AG04450 (cell line): ENCODE measurements at regions not wholly inside any gene's neighbourhood (a gene's known extent, or its start where the extent isn't known, plus 50 kb on each side); places are given as distances from the start of the nearest gene placed in this dataset.

ENCODE experiments used
- CTCF ChIA-PET: fragments of 300-600, 350-600 bp; formaldehyde crosslinking; extraction: SDS; loops from one replicate; lab custom pipeline; 2022; ENCODE audit warnings: antibody characterized with exemption, inconsistent platforms; lab: Charles Lee
- POLR2A ChIA-PET: fragments of 350-600 bp; formaldehyde crosslinking; extraction: SDS; loops from one replicate; lab custom pipeline; 2021; ENCODE audit warnings: antibody characterized with exemption, inconsistent platforms; lab: Yijun Ruan, JAX
- DNase-seq: peaks from one replicate; pipeline ENCODE4 v3.0.0-alpha.2; 2011; ENCODE audit warnings: low read depth, low spot score
- H3K27ac ChIP-seq: one replicate; pipeline ENCODE4 v1.5.1; 2012; ENCODE audit warnings: low read depth, low read length, control low read depth
- H3K27me3 ChIP-seq: one replicate; pipeline ENCODE4 v1.6.0; 2012; ENCODE audit warnings: low read length; ENCODE audit not compliant: control insufficient read depth, insufficient read depth
- H3K4me3 ChIP-seq: 2 replicates; pipeline ENCODE4 v1.5.1; 2011; ENCODE audit warnings: mild to moderate bottlenecking, low read depth, low read length, control low read depth
- H3K9me3 ChIP-seq: 2 replicates; pipeline ENCODE4 v1.5.1; 2012; ENCODE audit warnings: low read length; ENCODE audit not compliant: control insufficient read depth, insufficient read depth
- TF ChIP-seq, protein P1 (sequence below): IDR thresholded peaks from 2 replicates; pipeline ENCODE4 v1.5.1; 2011; ENCODE audit warnings: low read depth, low read length, control low read depth, inconsistent platforms

DNA sequence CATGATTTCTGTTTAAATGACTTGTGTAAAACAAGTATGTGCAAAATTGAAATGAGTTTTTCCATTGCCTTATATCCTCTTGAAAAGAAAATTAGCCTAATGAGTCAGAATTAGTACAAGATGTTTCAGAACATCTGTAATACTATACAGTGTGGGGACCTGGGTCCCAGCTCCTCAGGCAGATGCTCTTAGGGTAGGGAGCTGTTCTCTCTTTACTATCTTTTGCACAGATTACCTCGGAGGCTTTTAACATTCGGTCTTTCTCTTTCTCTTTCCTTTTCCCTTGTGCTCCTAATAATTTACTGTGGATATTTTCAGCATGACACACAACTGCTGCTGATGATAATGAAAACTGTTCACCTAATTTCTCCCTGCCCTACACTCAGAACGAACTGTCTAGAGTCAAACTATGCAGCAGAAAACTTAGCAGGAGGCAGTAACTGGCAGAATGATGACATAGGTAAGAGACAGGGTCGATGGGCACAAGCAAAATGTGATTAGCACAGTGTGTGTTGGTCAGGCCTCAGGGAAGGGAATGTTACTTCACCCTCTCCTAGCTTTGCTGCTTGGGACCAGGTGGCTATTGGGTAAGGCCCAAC lies 455.3 kb downstream of the PDHA2 start:
- Histone ChIP-seq H3K9me3 (no peaks in the 10 kb centered on the region), H3K4me3 (no peak overlapping the region), H3K27ac (no peak overlapping the region), H3K27me3 (no peaks in the 10 kb centered on the region)
- TF ChIP-seq, protein P1, sequence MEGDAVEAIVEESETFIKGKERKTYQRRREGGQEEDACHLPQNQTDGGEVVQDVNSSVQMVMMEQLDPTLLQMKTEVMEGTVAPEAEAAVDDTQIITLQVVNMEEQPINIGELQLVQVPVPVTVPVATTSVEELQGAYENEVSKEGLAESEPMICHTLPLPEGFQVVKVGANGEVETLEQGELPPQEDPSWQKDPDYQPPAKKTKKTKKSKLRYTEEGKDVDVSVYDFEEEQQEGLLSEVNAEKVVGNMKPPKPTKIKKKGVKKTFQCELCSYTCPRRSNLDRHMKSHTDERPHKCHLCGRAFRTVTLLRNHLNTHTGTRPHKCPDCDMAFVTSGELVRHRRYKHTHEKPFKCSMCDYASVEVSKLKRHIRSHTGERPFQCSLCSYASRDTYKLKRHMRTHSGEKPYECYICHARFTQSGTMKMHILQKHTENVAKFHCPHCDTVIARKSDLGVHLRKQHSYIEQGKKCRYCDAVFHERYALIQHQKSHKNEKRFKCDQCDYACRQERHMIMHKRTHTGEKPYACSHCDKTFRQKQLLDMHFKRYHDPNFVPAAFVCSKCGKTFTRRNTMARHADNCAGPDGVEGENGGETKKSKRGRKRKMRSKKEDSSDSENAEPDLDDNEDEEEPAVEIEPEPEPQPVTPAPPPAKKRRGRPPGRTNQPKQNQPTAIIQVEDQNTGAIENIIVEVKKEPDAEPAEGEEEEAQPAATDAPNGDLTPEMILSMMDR = no peak
- no peak for DNase-seq
- ChIA-PET CTCF (no interaction called here), POLR2A (no interaction called here)

DNA sequence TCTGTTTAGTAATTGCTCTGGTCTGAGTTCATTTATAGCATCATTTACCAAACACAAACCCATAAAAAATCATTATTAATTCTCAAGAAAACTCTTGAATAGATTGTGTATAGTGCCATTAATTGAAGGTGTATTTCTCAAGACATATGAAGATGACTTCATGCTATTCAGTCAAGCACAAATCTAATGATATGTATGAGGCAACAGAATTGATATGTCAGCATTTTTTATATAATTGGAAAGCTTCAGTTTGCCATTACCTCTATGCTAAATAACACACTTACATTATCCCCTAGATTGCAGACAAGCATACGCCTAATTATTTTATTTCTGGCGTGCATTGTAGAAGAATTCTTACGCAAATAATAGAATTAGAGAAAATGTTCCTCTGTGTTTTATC lies 461.8 kb downstream of the PDHA2 start:
- no peak for DNase-seq
- H3K4me3 ChIP-seq = no peak overlapping the region
- POLR2A ChIA-PET = no interaction called here
- H3K9me3 ChIP-seq = no peaks in the 10 kb centered on the region
- CTCF ChIA-PET = interaction anchor here (0.5 kb wide), 1 partner anchor 83 kb away, joined by 3 read pairs; no protein-coding TSS in a partner anchor
- TF ChIP-seq, protein P1 = no peak
- H3K27ac ChIP-seq = no peak overlapping the region
- no peaks in the 10 kb centered on the region for H3K27me3 ChIP-seq

DNA sequence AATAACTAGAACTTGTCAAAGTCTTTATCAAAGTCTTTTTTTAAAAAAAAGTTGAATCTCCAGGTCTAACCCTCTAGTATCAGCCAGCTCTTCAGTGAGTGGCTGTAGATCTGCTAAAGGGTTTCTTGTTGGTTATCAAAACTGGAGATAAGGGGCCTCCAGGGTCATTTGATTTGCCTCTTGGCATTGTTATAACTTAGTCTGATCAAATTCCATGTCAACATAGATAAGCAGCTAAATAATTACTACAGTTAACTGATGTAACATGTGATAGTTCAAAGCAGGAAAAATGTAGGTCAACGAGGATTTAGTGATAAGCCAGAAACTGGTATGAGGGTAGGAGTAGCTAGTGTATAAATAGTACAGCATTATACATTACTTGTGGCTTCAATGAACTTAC lies 465.1 kb downstream of the PDHA2 start:
- no peak for DNase-seq
- H3K27ac ChIP-seq = no peak overlapping the region
- TF ChIP-seq, protein P1 = no peak
- no peak overlapping the region for H3K4me3 ChIP-seq
- H3K27me3 ChIP-seq = no peaks in the 10 kb centered on the region
- H3K9me3 ChIP-seq = no peaks in the 10 kb centered on the region
- ChIA-PET POLR2A (no interaction called here), CTCF (no interaction called here)

DNA sequence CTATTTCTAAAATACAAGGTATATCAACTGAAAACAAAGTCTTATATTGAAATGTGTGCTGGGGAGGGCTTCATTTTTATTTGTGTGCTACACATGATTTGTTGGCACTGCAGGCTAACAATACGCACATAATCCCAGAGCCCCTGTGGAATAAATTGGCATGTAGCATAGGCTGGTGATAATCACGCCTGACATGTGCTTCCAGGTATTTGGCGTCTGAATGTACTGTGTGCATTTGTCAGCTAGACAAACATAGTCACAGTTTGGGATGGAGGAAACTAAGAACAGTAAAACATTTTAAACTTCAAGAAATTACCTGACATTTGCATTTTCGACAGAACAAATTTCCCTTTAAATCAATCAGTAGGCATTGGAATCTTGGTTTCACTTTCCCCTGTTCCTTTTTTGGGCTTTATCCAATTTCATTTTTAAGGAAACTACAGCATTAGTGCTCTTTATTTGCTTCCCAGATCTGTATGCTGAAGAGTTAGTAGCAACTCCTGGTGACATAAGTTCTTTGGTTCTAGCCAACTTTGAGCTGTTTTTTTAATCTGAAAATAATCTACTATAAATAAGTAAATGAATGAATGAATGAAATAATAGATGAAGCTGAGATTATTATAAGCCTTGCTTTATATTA lies 472.3 kb downstream of the PDHA2 start:
- no peak for DNase-seq
- Histone ChIP-seq H3K27ac (no peak overlapping the region), H3K27me3 (no peaks in the 10 kb centered on the region), H3K9me3 (no peaks in the 10 kb centered on the region), H3K4me3 (no peak overlapping the region)
- CTCF ChIA-PET = no interaction called here
- TF ChIP-seq, protein P1 = no peak
- POLR2A ChIA-PET = no interaction called here

DNA sequence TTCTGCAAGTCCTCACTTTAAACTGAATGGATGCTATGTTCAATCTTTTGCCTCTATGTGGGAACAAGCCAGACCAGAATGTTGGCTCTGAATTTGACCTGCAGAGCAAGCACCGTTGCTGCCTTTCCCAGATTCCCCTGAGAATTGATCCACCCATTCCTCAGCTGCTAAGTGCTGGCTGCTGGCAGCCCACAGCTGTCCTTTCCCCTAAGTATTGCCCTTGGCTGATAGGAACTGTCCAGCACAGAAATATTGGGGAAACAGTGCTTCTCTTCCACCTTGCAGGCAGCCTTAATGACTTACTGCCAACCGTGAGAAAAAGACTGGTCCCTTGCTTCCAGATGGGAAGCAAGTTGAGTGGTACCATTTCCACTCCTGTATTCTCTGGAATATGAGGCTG lies 475.9 kb downstream of the PDHA2 start:
- no peak overlapping the region for H3K4me3 ChIP-seq
- no peak overlapping the region for H3K27ac ChIP-seq
- POLR2A ChIA-PET = no interaction called here
- H3K27me3 ChIP-seq = no peaks in the 10 kb centered on the region
- CTCF ChIA-PET = no interaction called here
- DNase-seq = no peak
- TF ChIP-seq, protein P1 = no peak
- H3K9me3 ChIP-seq = peaks cover 3% of the 10 kb centered on the region; the same call in 1 of the 2 replicates
